ENCODE measurements at regions not wholly inside any gene's neighbourhood (a gene's known extent, or its start where the extent isn't known, plus 50 kb on each side); places are given as distances from the start of the nearest gene placed in this dataset.

DNA sequence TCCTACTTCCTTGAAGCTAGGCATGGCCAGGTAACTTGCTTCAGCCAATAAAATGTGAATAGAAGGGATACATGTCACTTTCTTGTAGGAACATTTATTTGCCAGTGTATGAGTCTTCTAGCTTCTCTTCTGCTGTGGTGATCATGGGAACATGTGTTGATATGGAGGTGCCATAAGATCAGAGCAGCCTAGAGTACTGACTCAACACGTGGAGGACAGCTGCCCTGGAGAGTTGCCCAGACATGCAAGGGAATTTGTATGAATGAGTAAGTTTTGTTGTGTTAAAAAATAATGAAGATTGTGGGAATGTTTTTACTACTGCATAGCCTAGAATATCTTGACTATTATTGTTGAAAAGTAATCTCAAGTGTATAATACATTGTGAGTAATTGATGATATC, 502.3 kb downstream of the NUF2 start:
- DNase-seq: no peak

- DNase-seq: no peak
Observed at GRCh38 chr1:163824490-163824889, 502.7 kb downstream of the NUF2 start.

GRCh38 chr1:163826500-163826899, 504.7 kb downstream of the NUF2 start:
- DNase-seq: no peak

- no peak for DNase-seq
Observed at GRCh38 chr1:163834778-163835177, 513.0 kb downstream of the NUF2 start.

GRCh38 chr1:163836481-163836880, 514.7 kb downstream of the NUF2 start:
- DNase-seq: no peak

- DNase-seq: no peak
Observed at GRCh38 chr1:163837206-163837605, 515.5 kb downstream of the NUF2 start.

- DNase-seq: no peak
Observed at GRCh38 chr1:163842571-163842970, 520.8 kb downstream of the NUF2 start.

GRCh38 chr1:163844459-163844858, 522.7 kb downstream of the NUF2 start:
- no peak for DNase-seq

GRCh38 chr1:163845279-163845678, 523.5 kb downstream of the NUF2 start:
- DNase-seq: no peak

- no peak for DNase-seq
Observed at GRCh38 chr1:163863731-163864130, 542.0 kb downstream of the NUF2 start.

- no peak for DNase-seq
Observed at GRCh38 chr1:163864207-163864606, 542.5 kb downstream of the NUF2 start.

DNA sequence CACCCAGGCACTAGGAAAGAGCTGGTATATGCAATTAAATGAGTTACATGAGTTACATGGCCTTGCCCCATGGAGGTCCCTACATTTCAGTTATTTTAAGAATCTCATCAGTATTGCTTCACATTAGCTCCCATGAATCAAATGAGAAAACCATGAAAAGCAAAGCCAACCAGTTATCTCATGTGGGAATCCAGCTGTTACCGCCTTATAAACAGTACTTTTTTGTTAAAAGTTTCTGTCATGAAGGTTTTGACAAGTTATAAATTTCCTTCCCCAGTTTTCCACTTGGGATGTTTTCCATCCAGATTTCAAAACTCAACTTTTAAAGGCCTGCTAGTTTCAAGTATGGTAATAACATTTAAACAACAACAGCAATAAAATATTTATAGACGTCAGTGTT, 544.8 kb downstream of the NUF2 start:
- no peak for DNase-seq

DNA sequence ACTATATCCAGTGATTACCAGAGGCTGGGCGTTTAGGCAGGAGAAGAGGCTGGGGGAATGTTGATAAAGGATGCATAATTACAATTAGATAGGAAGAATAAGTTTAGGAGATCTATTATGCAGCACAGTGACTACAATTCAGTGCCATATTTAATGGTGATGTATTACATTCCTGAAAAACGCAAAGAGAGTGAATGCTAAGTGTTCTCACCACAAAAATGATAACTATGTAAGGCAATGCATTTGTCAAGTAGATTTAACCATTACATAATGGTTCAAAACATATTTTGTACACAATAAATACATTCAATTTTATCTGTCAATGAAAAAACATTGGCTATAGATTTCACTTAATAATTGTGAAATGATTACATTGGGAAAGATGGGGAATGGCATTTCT, 548.9 kb downstream of the NUF2 start:
- no peak for DNase-seq

- DNase-seq: no peak
Observed at GRCh38 chr1:163872067-163872466, 550.3 kb downstream of the NUF2 start.

GRCh38 chr1:163874070-163874469, 552.3 kb downstream of the NUF2 start:
- DNase-seq: no peak

- DNase-seq: no peak
Observed at GRCh38 chr1:163875200-163875926, 553.6 kb downstream of the NUF2 start.

DNA sequence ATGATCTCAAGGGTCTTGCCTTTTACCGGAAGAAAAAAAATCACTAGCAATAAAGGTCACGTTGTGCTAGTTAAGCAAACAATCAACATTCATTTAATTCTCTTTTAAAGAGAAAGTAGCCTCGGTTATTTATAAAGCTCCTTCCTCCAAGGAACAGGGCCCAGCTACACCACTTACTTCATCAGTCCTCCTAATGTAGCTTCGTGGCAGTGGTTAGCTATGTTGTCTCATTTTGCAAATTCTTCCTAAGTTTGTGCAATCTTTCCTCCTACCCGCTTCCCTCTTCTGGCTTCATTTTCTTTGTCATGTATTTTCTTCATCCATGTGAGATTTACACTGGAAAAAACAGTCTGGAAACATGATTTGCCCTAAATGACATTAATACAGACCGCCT, 554.2 kb downstream of the NUF2 start:
- DNase-seq: no peak

DNA sequence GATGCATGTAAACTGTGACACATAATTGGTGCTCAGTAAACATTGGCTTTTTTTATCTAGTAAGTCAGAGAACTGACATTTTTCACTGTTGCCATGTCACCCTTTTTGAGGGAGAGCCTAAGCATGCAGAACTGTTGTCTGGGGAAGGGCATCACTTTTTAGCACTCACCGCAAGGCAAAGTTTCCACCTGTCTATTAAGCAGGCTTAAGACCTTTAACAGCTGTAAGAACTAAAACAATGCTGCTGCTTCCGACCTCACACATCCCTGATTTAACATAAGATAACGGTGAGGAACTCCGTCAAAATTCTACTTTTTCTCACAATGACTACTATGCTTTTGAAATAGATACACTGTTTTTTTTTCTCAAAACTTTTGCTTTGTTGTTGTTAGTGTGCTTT, 554.8 kb downstream of the NUF2 start:
- DNase-seq: no peak

DNA sequence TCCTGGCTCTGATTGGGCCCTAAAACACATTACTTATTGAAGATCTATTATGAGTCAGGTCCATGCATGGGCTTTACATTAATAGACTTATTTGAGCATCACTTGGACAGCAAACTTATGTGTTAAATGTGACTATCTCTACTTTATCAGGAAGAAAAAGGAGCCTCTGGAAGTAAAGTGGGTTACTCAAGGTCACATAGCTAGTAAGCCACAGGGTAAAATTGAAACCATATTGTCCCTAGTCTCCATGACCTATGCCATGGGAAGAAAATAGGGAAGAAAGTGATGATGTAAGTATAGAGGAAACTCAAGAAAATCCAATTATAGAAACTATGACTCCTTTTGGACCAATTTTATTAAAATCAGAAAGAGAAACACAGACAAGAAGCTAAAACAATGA, 555.3 kb downstream of the NUF2 start:
- no peak for DNase-seq

DNA sequence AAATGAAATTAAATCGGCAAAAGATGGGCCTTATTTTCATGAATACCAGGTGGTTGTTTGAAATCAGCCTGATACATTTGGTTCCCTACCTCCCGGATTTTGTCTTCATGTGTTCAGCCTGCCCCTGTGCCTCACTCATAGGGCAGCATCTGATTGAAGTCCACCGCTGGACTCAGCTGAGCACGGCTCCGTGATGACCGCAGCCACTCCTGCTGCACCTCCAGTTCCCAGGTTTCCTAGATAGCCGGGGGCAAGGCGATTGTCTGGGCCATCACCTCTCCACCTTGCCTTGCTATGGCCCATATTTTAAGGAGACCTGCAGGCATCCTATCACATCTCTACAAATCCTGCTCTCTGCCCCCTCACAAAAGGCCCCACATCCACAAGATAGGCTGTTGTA, 563.8 kb downstream of the NUF2 start:
- DNase-seq: no peak

DNA sequence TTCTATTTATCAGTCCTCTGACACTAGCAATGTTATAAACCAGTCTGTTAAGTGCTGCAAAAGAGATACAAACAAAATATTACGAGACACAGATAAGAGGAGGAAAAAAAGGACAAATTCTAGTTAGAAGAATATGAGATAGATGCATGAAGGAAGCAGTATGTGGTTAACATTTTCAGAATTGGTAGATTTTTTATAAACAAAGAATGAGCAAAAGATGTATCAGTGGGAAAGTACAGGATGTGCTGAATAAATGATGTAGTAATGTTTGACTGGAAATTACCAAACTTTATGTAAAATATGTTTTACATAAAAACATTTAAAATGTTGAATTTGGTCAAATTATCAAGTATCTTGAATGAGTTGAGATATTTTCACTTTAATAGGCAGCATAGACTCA, 574.2 kb downstream of the NUF2 start:
- no peak for DNase-seq

- no peak for DNase-seq
Observed at GRCh38 chr1:163897412-163898155, 575.8 kb downstream of the NUF2 start.

GRCh38 chr1:163906283-163906682, 584.5 kb downstream of the NUF2 start:
- no peak for DNase-seq

DNA sequence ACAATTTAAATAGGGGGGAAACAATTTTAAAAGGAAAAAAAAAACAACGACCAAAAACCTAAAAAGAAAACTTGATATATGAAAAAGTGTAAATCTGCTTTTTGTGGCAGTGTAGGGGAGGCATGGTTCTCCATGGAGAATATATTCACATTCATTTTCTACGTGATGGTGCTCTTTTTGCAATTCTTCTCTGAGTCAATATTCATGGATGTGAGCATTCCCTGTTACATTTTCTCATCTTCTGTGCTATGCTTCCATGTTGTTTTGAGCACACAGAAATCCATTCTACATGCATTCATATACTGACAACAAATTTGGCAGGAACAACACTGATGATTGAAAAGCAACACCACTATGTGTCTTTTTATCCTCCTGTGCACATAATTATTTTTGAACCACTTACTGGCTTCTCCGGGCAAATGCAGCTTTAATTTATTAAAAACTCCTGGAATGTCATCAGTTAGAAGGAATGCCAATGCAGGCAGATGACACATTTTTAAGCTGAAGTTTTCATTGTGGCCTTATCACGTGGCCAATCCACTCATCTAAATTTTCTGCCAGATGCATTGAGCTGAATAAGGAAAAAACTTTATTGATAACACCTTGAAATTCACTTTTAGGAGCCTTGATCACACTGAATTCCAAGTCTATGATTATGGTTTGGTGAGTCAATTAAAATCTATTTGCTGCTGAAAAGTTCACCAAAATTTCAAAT, 590.6 kb downstream of the NUF2 start:
- DNase-seq: no peak
